ENCODE measurements at regions not wholly inside any gene's neighbourhood (a gene's known extent, or its start where the extent isn't known, plus 50 kb on each side); places are given as distances from the start of the nearest gene placed in this dataset.

DNA sequence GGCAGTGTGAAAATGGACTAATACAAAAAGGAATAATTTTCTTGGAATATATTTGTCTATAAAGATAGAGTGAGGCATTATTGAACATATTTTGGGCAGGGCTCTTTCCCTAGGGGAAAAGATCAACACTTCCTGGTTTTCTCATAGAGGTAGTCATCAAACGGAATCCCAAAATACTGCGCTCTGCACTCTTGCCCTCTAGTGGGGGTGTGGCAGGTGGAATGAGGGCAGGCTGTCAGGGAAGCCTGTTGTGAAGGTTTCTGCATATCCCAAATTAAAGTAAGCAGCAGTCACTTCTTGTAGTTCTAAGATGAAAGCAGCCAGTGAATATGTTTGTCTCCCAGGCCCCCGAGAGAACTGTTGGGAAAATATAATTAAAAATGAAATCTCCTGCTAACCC, 666.8 kb upstream of the TMEM132C start:
- Histone ChIP-seq H4K5ac (ENCODE audit: insufficient read length, low read depth, low read length) (no peak overlapping the region), H3K27me3 (replicated peaks in 1 of 4; ENCODE audit: control insufficient read depth in 3 of 4, extremely low read depth in 1 of 4, insufficient read depth in 3 of 4, low read length in 3 of 4) (no peaks in the 10 kb centered on the region), H3K79me2 (ENCODE audit: control insufficient read depth in 1 of 2, insufficient read depth in 2 of 2, low read length in 2 of 2) (no peaks in the 10 kb centered on the region), H3K18ac (ENCODE audit: extremely low read depth, low read length) (no peak overlapping the region), H3K9ac (replicated peaks in 1 of 4; ENCODE audit: extremely low read depth in 1 of 4, low read depth in 3 of 4, low read length in 3 of 4) (no peak overlapping the region), H3K14ac (ENCODE audit: insufficient read length) (no peak overlapping the region), H3K23me2 (ENCODE audit: low read depth, low read length) (no peaks in the 10 kb centered on the region), H3K36me3 (ENCODE audit: control insufficient read depth in 2 of 4, insufficient read depth in 4 of 4, low read length in 3 of 4) (no peaks in the 10 kb centered on the region), H4K91ac (replicated peaks; ENCODE audit: insufficient read length, low read length) (no peak overlapping the region), H2AK5ac (ENCODE audit: low read depth, low read length) (no peak overlapping the region), H3K4me2 (ENCODE audit: insufficient read depth in 1 of 2, low read depth in 2 of 2, low read length in 2 of 2) (no peak overlapping the region), H2BK20ac (ENCODE audit: low read length) (no peak overlapping the region), H3K4me1 (replicated peaks in 1 of 4; ENCODE audit: control insufficient read depth in 3 of 4, insufficient read depth in 4 of 4, low read length in 3 of 4) (peaks cover 4 to 8% (median 6%) of the 10 kb centered on the region in 4 experiments; a peak in 5 of 7 replicates), H3K27ac (ENCODE audit: low read depth, low read length) (no peak overlapping the region), H3K79me1 (ENCODE audit: low read depth, low read length) (no peaks in the 10 kb centered on the region), H2AFZ (ENCODE audit: low read length) (no peak overlapping the region), H3K4me3 (ENCODE audit: extremely low read depth in 1 of 4, insufficient read depth in 2 of 4, low read depth in 3 of 4, low read length in 4 of 4) (no peak overlapping the region), H3K23ac (ENCODE audit: insufficient read length) (no peak overlapping the region), H3K4ac (replicated peaks; ENCODE audit: insufficient read length, low read depth, low read length) (no peak overlapping the region), H3K56ac (replicated peaks; ENCODE audit: insufficient read length, low read depth, low read length) (no peak overlapping the region), H2BK15ac (ENCODE audit: low read length) (no peak overlapping the region), H4K20me1 (replicated peaks in 1 of 2; ENCODE audit: control insufficient read depth in 1 of 2, insufficient read depth in 2 of 2, low read length in 2 of 2) (no peaks in the 10 kb centered on the region), H2BK12ac (ENCODE audit: low read depth, low read length) (no peak overlapping the region), H3K9me3 (ENCODE audit: insufficient read depth in 2 of 2, low read depth in 1 of 2, low read length in 1 of 2) (no peaks in the 10 kb centered on the region), H2BK5ac (ENCODE audit: low read depth, low read length) (no peak overlapping the region), H2BK120ac (replicated peaks; ENCODE audit: low read depth, low read length) (no peak overlapping the region), H4K8ac (ENCODE audit: extremely low read depth, insufficient read depth, low read length) (no peak overlapping the region)
- ChIA-PET CTCF (ENCODE audit: partially characterized antibody) (no interaction called here), POLR2A (ENCODE audit: partially characterized antibody) (no interaction called here)
- FAIRE-seq (no peak), DNase-seq (ENCODE audit: low read depth in 1 of 2, low spot score in 2 of 2) (no peak)
- 68% methylated on average over 3 of the region's 3 CpGs; no CpG with 5 or more reads in 1 of the 2 experiments for WGBS, 2 experiments (ENCODE audit: extremely low coverage in 1 of 2, insufficient coverage in 1 of 2, insufficient read length in 1 of 2, insufficient replicate concordance in 2 of 2, low coverage in 1 of 2, low lambda C conversion rate in 2 of 2, missing lambda C conversion rate in 1 of 2)
- TF ChIP-seq, protein P1, sequence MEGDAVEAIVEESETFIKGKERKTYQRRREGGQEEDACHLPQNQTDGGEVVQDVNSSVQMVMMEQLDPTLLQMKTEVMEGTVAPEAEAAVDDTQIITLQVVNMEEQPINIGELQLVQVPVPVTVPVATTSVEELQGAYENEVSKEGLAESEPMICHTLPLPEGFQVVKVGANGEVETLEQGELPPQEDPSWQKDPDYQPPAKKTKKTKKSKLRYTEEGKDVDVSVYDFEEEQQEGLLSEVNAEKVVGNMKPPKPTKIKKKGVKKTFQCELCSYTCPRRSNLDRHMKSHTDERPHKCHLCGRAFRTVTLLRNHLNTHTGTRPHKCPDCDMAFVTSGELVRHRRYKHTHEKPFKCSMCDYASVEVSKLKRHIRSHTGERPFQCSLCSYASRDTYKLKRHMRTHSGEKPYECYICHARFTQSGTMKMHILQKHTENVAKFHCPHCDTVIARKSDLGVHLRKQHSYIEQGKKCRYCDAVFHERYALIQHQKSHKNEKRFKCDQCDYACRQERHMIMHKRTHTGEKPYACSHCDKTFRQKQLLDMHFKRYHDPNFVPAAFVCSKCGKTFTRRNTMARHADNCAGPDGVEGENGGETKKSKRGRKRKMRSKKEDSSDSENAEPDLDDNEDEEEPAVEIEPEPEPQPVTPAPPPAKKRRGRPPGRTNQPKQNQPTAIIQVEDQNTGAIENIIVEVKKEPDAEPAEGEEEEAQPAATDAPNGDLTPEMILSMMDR (IDR thresholded peaks at IDR 0.05; ENCODE audit: control extremely low read depth in 1 of 3, insufficient read depth in 1 of 3, low read depth in 1 of 3, low read length in 3 of 3): peak; percentile 32 to 44 (median 43)
- TF ChIP-seq NANOG (IDR thresholded peaks at IDR 0.05; ENCODE audit: insufficient read depth, low read depth, low read length, poor library complexity, severe bottlenecking) (no peak), RAD21 (IDR thresholded peaks at IDR 0.05 in 1 of 2, conservative IDR thresholded peaks at IDR 0.05 in 1 of 2; ENCODE audit: low read depth in 2 of 2, low read length in 2 of 2) (peak; percentile 46 to 67), HDAC6 (IDR thresholded peaks at IDR 0.05; ENCODE audit: low read depth, low read length) (no peak), JUN (IDR thresholded peaks at IDR 0.05; ENCODE audit: low read depth, low read length) (no peak), SIX5 (IDR thresholded peaks at IDR 0.05; ENCODE audit: low read depth, low read length) (no peak), SP2 (IDR thresholded peaks at IDR 0.05; ENCODE audit: low read length) (no peak), HDAC2 (IDR thresholded peaks at IDR 0.05; ENCODE audit: borderline replicate concordance in 1 of 2, low read depth in 2 of 2, low read length in 2 of 2) (no peak), CHD2 (IDR thresholded peaks at IDR 0.05; ENCODE audit: low read length) (no peak)
